GM18502 (cell line): ENCODE measurements at regions not wholly inside any gene's neighbourhood (a gene's known extent, or its start where the extent isn't known, plus 50 kb on each side); places are given as distances from the start of the nearest gene placed in this dataset.

Experiments
- ATAC-seq: cut with Tn5 transposase; IDR thresholded peaks from one replicate; pipeline ENCODE4 v1.9.1; 2021; ENCODE audit warnings: mild to moderate bottlenecking; ENCODE audit not compliant: unreplicated experiment, poor library complexity

GRCh38 chr11:131284041-131284440 lies 86.4 kb upstream of the NTM start:
- no peak for ATAC-seq

GRCh38 chr11:131288521-131289091 lies 81.8 kb upstream of the NTM start:
- no peak for ATAC-seq

DNA sequence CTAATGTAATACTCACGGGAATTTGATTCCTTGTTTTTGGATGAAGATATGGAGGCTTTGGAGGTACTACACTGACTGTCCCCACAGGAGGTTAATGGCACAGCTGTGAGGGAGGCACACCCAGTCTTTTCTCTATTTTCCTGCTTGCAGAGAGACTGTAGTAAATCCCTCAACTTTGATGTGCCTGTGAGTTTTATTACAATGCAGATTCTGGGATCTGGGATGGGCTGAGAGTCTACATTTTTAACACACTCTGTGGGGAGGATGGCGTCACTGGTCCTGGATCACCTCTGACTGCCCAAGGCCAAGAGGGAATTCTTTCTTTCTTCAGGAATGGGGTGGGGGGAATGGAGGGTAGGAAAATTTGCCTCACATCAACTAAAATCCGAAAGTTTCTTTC lies 80.2 kb upstream of the NTM start:
- ATAC-seq, result no peak

GRCh38 chr11:131295986-131296385 lies 74.4 kb upstream of the NTM start:
- no peak for ATAC-seq

- no peak for ATAC-seq
Measured at GRCh38 chr11:131297441-131297840, 73.0 kb upstream of the NTM start.

- ATAC-seq, result no peak
Measured at GRCh38 chr11:131299598-131300438, 70.6 kb upstream of the NTM start.

DNA sequence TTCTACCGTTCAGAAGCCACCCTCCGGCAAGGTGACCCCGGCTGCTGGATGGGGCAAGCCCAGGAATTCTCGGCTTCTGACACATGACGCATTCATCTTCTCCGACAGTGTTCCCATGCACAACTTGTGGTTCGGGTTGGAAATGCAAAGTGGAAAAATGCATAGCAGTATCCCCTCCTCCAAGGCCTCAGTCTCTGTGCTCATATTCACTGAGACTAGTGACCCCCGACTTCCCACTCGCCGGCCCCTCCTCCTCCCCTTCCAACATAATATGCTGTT lies 70.0 kb upstream of the NTM start:
- no peak for ATAC-seq

GRCh38 chr11:131301306-131301705 lies 69.1 kb upstream of the NTM start:
- no peak for ATAC-seq

DNA sequence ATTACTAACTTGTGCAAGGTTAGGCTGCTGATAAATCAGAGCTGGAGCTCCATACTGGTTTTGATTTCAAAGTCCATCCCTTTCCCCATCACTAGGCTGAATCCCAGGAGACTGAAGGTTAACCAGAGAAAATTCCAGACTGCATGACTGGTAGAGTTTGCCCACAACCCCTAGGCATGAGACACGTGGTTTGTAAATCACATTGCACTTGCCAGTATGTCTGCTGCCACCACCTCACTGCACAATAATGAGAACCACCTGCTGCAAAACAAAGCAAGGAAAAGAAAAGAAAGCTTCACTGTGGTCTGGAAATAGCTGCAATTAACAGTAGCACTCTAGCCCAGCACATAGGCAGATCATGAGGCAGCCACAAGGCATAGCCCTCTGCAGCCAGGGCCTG lies 67.6 kb upstream of the NTM start:
- no peak for ATAC-seq

DNA sequence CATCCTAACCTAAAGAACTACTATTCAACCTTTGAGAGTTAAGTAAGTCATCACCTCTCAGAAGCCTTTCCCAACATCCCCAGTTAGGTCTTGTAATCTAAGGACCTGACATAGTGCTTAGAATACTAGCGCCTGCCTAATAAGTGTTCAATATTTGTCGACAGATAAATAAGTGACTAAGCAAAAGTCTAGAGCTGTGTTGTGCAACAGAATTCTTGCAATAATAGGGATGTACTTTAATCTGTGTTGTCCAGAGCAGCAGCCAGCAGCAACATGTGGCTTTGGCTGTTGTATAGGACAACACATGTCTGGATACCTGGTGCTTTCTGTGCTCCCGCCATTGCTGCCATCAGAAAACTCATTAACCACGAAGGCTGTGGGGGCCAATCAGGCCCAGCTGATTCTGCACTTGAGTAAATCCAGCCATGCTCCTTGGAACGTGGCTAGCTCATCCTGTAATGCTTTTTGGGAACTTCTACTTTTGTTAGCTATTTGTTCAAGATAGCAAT lies 66.8 kb upstream of the NTM start:
- no peak for ATAC-seq

- no peak for ATAC-seq
Measured at GRCh38 chr11:131305005-131305404, 65.4 kb upstream of the NTM start.

- no peak for ATAC-seq
Measured at GRCh38 chr11:131307506-131307905, 62.9 kb upstream of the NTM start.

DNA sequence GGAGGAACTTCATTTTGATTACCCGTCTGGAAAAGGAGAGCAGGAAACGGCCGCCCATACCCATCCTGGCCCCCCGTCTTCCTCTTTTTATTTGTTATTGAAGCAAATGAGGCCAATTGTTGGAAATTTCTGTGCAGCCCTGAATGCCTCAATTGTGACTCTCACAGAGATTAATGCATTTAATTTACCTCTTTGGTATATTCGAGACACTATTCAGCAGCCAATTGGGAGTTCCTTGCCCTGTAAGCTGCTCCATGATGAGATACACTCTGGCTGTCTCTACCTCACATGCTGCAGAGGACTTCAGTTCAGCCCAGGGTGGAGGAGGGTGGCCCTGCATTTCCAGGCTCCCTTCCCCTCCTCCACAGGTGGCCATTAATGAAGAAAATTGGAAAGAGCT lies 60.6 kb upstream of the NTM start:
- no peak for ATAC-seq

DNA sequence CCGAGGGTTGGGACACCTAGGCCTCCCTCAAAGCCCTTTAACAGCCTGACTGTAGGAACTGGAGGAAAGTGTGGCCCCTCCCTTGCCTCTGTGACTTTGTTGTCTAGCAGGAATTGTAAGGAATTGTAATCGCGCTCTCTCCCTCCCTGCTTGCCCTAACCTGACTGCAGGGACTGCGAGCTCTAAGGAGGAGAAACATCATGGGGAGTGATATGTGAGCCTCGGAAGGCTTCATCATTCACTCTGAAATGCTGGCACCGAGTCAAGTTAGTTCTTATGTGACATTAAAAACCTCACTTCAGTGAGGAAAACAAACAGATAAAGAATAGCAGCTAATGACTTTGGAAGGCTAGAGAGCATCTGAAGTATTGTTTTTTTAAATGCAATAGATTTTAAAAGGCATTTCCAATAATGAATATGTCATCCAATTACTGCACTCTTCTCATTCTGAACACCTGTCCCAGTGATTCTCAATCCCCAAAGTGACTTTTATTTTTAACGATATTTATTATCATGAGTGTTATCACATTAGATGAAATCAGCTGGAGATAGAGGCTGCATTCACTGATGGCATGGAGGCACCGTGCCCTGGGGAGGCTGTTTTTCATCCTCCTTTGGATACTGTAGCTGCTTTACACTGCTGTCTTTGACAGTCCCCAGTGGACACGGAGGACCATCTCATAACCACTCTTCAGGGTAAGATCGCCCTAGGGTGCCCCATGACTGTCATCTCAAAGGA lies 58.5 kb upstream of the NTM start:
- no peak for ATAC-seq
